WTC11 (cell line): ENCODE measurements at regions not wholly inside any gene's neighbourhood (a gene's known extent, or its start where the extent isn't known, plus 50 kb on each side); places are given as distances from the start of the nearest gene placed in this dataset.

Source experiments
- ATAC-seq: fragments of 200-7000 bp; cut with Tn5 transposase; 2 replicates; pipeline ENCODE4 v1.10.0; 2021; ENCODE audit warnings: mild to moderate bottlenecking, moderate library complexity
- CTCF ChIA-PET: fragments of 300-600 bp; sonication (Branson Sonifier 250); formaldehyde crosslinking; loops from one replicate; lab custom pipeline; 2021; ENCODE audit warnings: antibody characterized with exemption; lab: Charles Lee
- POLR2A ChIA-PET: fragments of 350-600 bp; sonication (Branson Sonifier 250); formaldehyde crosslinking; loops from one replicate; lab custom pipeline; 2021; ENCODE audit warnings: antibody characterized with exemption; lab: Charles Lee
- DNase-seq: peaks from one replicate; pipeline ENCODE4 v3.0.0; 2021; ENCODE audit warnings: low spot score
- H3K27ac Mint-ChIP-seq: 2 replicates; pipeline ENCODE4 v1.8.0; 2021; ENCODE audit warnings: mixed read lengths
- H3K27me3 Mint-ChIP-seq: 2 replicates; pipeline ENCODE4 v1.8.0; 2021; ENCODE audit warnings: low read depth, mild to moderate bottlenecking, moderate library complexity, mixed read lengths
- H3K36me3 Mint-ChIP-seq: 2 replicates; pipeline ENCODE4 v1.8.0; 2021; ENCODE audit warnings: mixed read lengths
- H3K4me1 Mint-ChIP-seq: 2 replicates; pipeline ENCODE4 v1.8.0; 2022; ENCODE audit warnings: mixed read lengths
- H3K4me3 Mint-ChIP-seq: 2 replicates; pipeline ENCODE4 v1.8.0; 2021; ENCODE audit warnings: mild to moderate bottlenecking, moderate library complexity, mixed read lengths
- H3K9me3 Mint-ChIP-seq: 2 replicates; pipeline ENCODE4 v1.8.0; 2021; ENCODE audit warnings: mixed read lengths
- AFF4 ChIP-seq: sonication (generic); formaldehyde crosslinking; IDR thresholded peaks from 2 replicates; pipeline ENCODE4 v1.8.1; 2023; ENCODE audit warnings: mild to moderate bottlenecking, missing genetic modification reagents, borderline replicate concordance
- ATF6 ChIP-seq: sonication (generic); formaldehyde crosslinking; IDR thresholded peaks from 2 replicates; pipeline ENCODE4 v1.8.1; 2023; ENCODE audit warnings: mild to moderate bottlenecking, missing genetic modification reagents
- E2F1 ChIP-seq: sonication (generic); formaldehyde crosslinking; IDR thresholded peaks from 2 replicates; pipeline ENCODE4 v1.8.0; 2022; ENCODE audit warnings: mild to moderate bottlenecking, missing genetic modification reagents
- FOXP1 ChIP-seq: sonication (generic); formaldehyde crosslinking; IDR thresholded peaks from 2 replicates; pipeline ENCODE4 v1.8.0; 2022; ENCODE audit warnings: missing genetic modification reagents, mild to moderate bottlenecking, moderate library complexity, borderline replicate concordance
- JAZF1 ChIP-seq: fragments of 250-450 bp; sonication (Bioruptor Pico); IDR thresholded peaks from 2 replicates; pipeline ENCODE4 v1.9.0; 2021; ENCODE audit warnings: moderate library complexity, mild to moderate bottlenecking, inconsistent platforms
- MLX ChIP-seq: sonication (generic); formaldehyde crosslinking; IDR thresholded peaks from 2 replicates; pipeline ENCODE4 v1.8.1; 2023; ENCODE audit warnings: mild to moderate bottlenecking, missing genetic modification reagents, moderate library complexity
- NR2C2 ChIP-seq: sonication (generic); formaldehyde crosslinking; IDR thresholded peaks from 2 replicates; pipeline ENCODE4 v1.8.0; 2022; ENCODE audit warnings: mild to moderate bottlenecking, missing genetic modification reagents
- RELA ChIP-seq: sonication (generic); formaldehyde crosslinking; IDR thresholded peaks from 2 replicates; pipeline ENCODE4 v1.8.1; 2022; ENCODE audit warnings: missing genetic modification reagents, mild to moderate bottlenecking, borderline replicate concordance
- SMAD4 ChIP-seq: sonication (generic); formaldehyde crosslinking; IDR thresholded peaks from 2 replicates; pipeline ENCODE4 v1.8.0; 2022; ENCODE audit warnings: mild to moderate bottlenecking, missing genetic modification reagents
- STAT6 ChIP-seq: sonication (generic); formaldehyde crosslinking; conservative IDR thresholded peaks from 2 replicates; pipeline ENCODE4 v1.8.1; 2023; ENCODE audit warnings: mild to moderate bottlenecking, low read depth, missing genetic modification reagents, moderate library complexity
- TCF7 ChIP-seq: sonication (generic); formaldehyde crosslinking; IDR thresholded peaks from 2 replicates; pipeline ENCODE4 v1.8.0; 2022; ENCODE audit warnings: mild to moderate bottlenecking, low read depth, missing genetic modification reagents, moderate library complexity
- TP53 ChIP-seq: sonication (generic); formaldehyde crosslinking; IDR thresholded peaks from 2 replicates; pipeline ENCODE4 v1.8.1; 2023; ENCODE audit warnings: mild to moderate bottlenecking, missing genetic modification reagents
- ZBTB43 ChIP-seq: sonication (generic); formaldehyde crosslinking; IDR thresholded peaks from 2 replicates; pipeline ENCODE4 v1.8.1; 2023; ENCODE audit warnings: mild to moderate bottlenecking, missing genetic modification reagents
- ZNF532 ChIP-seq: fragments of 250-450 bp; sonication (Bioruptor Pico); IDR thresholded peaks from 2 replicates; pipeline ENCODE4 v1.9.0; 2021; ENCODE audit warnings: mild to moderate bottlenecking, borderline replicate concordance

GRCh38 chr3:31263897-31264296 lies 268.8 kb upstream of the STT3B start:
- H3K27me3 Mint-ChIP-seq: no peaks in the 10 kb centered on the region
- no peak overlapping the region for H3K4me3 Mint-ChIP-seq
- no peaks in the 10 kb centered on the region for H3K36me3 Mint-ChIP-seq
- peaks cover 14% of the 10 kb centered on the region for H3K9me3 Mint-ChIP-seq
- H3K27ac Mint-ChIP-seq: no peak overlapping the region
- ATAC-seq (no peak), DNase-seq (no peak)
- POLR2A ChIA-PET: no interaction called here
- 0 out of 2 replicates have a peak, but pooled peaks cover 3% of the 10 kb centered on the region for H3K4me1 Mint-ChIP-seq
- TF ChIP-seq TP53 (CRISPR knock-in tag) (no peak), E2F1 (CRISPR knock-in tag) (no peak), SMAD4 (no peak), ZNF532 (CRISPR knock-in tag) (no peak), AFF4 (no peak), ATF6 (CRISPR knock-in tag) (no peak)
- CTCF ChIA-PET: no interaction called here

- peak; percentile 48; the same call in 1 of the 2 replicates for ATAC-seq
- no peak for DNase-seq
- 0 out of 2 replicates have a peak, but pooled peaks cover 3% of the 10 kb centered on the region for H3K4me1 Mint-ChIP-seq
- POLR2A ChIA-PET: no interaction called here
- no peaks in the 10 kb centered on the region for H3K9me3 Mint-ChIP-seq
- H3K36me3 Mint-ChIP-seq: no peaks in the 10 kb centered on the region
- no peaks in the 10 kb centered on the region for H3K27me3 Mint-ChIP-seq
- CTCF ChIA-PET: interaction anchor here (0.8 to 1.2 kb wide), 3 partner anchors 12 to 125 kb away, joined by 3 read pairs; no protein-coding TSS in a partner anchor
- H3K27ac Mint-ChIP-seq: no peak overlapping the region
- no peak overlapping the region for H3K4me3 Mint-ChIP-seq
- TF ChIP-seq RELA (CRISPR knock-in tag): no peak
- TF ChIP-seq STAT6 (CRISPR knock-in tag): no peak
- TF ChIP-seq JAZF1: no peak
- no peak for TF ChIP-seq TCF7
- no peak for TF ChIP-seq FOXP1 (CRISPR knock-in tag)
- no peak for TF ChIP-seq NR2C2 (CRISPR knock-in tag)
- no peak for TF ChIP-seq ZBTB43 (CRISPR knock-in tag)
- TF ChIP-seq MLX: no peak
Measured at GRCh38 chr3:31265646-31266428, 266.9 kb upstream of the STT3B start.
